OCI-LY7 (cell line): ENCODE measurements at regions not wholly inside any gene's neighbourhood (a gene's known extent, or its start where the extent isn't known, plus 50 kb on each side); places are given as distances from the start of the nearest gene placed in this dataset.

ENCODE experiments used
- EZH2phosphoT487 ChIP-seq: fragments of 200-600 bp; sonication (generic); IDR thresholded peaks from 2 replicates; pipeline ENCODE4 v1.6.1; 2018; ENCODE audit warnings: low read depth, borderline replicate concordance, mild to moderate bottlenecking, mixed run types, antibody characterized with exemption, low read length, moderate library complexity, mixed read lengths
- TF ChIP-seq, protein P1 (sequence below): fragments of 200-600 bp; sonication (generic); conservative IDR thresholded peaks from 2 replicates; pipeline ENCODE4 v1.5.1; 2014; ENCODE audit warnings: mild to moderate bottlenecking, antibody characterized with exemption, low read length, moderate library complexity, mixed read lengths

- TF ChIP-seq EZH2phosphoT487, result no peak
- TF ChIP-seq, protein P1, sequence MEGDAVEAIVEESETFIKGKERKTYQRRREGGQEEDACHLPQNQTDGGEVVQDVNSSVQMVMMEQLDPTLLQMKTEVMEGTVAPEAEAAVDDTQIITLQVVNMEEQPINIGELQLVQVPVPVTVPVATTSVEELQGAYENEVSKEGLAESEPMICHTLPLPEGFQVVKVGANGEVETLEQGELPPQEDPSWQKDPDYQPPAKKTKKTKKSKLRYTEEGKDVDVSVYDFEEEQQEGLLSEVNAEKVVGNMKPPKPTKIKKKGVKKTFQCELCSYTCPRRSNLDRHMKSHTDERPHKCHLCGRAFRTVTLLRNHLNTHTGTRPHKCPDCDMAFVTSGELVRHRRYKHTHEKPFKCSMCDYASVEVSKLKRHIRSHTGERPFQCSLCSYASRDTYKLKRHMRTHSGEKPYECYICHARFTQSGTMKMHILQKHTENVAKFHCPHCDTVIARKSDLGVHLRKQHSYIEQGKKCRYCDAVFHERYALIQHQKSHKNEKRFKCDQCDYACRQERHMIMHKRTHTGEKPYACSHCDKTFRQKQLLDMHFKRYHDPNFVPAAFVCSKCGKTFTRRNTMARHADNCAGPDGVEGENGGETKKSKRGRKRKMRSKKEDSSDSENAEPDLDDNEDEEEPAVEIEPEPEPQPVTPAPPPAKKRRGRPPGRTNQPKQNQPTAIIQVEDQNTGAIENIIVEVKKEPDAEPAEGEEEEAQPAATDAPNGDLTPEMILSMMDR, result no peak
These were observed 263.7 kb upstream of the SPOPL start for GRCh38 chr2:138237667-138238384.
